Left ventricle myocardium superior (tissue), 1 donor: ENCODE measurements at regions not wholly inside any gene's neighbourhood (a gene's known extent, or its start where the extent isn't known, plus 50 kb on each side); places are given as distances from the start of the nearest gene placed in this dataset.
"Not testable (repeated sequence)": the region's sequence is repeated elsewhere in the genome, so short reads cannot be mapped to it uniquely, and the experiment has no call there.

ENCODE experiments used
- ATAC-seq: fragments of 200-7000 bp; cut with Tn5 transposase; one replicate; pipeline ENCODE4 v1.9.1; 2020; ENCODE audit warnings: mild to moderate bottlenecking, moderate library complexity
- DNase-seq: peaks from one replicate; pipeline ENCODE4 v3.0.0-alpha.2; 2020
- intact Hi-C: fragments of 100-400 bp; cut with micrococcal nuclease; formaldehyde crosslinking; loops from one replicate; pipeline ENCODE4 v1.11.0; 2022
- donor health status: DM: no; HTN: yes; CAD: no; lungs with severe emphysema.

DNA sequence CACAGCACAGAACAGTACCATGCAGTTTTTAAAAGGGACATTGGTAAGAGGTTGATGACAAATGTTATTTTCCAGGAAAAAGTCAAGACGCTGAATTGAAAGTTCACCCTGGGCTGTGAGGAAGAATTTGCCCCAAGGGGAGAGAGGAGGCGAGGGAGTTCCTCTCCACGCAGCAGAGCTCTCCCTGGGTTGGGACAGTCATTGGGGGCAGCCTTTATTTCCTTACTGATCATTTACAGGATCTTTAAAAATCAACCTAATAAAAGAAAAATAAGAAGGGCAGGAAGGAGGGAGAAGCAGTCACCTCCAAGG, 49.9 kb upstream of the WNT7B start:
- ATAC-seq, result peak; percentile 2
- intact Hi-C loops, result no loop called here

DNA sequence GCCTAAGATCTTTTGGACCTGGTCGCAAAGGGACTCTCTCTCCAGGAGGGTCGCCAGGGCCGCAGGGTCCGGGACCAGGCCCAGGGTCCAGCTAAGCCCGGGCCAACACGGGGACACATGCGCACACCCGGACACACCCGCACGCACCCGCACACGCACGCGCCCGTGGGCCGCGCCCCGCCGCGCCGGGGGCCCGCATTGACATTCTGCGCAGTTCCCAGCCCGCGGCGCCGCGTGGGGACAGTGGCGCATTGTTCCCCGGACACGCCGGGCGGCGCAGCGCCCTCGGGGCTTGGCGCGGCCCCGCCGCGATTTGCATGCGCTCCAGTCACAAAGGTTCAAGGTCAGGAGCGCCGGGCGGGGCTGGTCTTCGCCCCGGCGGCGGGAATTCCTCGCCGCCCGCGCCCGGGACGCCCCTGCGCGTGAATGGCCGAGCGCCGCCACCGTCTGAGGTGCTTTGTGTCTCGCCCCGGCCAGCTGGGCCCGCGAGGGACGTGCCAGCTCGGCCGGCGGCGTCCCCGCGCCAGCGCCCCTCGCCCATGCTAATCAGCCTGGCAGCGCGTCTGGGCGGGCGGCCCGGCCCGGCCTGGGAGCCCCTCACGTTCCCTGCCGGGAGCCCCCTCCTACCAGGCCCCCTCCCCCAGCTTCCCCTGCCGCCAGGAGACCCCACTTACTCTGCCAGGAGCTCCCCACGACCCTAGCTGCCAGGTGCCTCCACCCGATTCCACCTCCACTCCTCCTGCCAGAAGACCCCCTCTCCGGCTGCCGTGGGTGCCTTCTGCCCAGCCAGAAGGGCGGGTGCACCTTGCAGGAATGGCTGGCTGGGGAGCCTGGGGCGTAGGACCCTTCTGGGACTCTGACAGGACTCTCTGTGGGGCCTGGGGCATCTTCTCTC, 50.5 kb upstream of the WNT7B start:
- ATAC-seq (peak; percentile 87), DNase-seq (peak; percentile 88)
- intact Hi-C loops, result no loop called here

More for the DNA sequence above, 49.9 kb upstream of the WNT7B start:
- DNase-seq, result no peak

DNA sequence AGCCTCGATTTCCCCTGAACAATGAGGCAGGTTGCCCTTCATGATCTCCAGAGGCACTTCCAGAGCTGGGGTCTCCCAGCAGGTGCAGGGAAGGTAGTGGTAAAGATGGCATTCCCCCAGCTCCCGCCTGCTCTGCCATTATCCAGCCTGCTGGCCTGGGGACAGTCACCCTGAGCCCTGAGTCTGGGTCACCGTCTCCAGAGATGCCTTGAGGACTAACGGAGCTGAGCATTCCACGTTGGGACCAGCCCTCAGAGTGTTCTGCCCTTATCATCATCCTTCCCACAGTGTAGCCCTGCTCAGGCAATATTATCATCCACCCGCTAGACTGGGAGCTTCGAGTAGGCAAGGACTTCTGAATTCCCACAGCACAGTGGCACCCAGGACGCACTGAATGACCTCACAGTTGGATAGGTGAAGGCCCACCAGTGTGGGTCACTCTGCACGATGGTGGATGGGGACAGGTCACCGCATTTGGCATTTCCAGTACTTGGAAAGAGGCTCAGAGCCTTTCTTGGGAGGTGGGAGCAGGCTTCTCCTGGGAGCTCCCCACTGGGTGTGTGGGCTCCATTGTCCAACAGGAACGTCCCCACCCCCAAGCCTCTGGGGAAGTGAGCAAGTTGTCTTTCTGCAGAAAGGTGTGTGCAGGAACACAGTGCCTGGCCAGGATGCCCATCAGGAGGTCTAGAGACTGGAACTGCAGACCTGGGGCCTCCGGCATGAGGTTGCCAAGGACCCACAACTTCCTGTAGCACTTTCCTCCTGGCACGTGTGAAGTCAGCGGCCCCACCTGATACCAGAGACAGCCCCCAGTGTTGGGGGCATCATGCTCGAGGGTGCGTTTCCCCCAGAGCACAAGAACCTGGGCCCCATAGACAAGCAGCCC, 51.4 kb upstream of the WNT7B start:
- intact Hi-C loops, result no loop called here
- ATAC-seq (no peak), DNase-seq (peak; percentile 26)

DNA sequence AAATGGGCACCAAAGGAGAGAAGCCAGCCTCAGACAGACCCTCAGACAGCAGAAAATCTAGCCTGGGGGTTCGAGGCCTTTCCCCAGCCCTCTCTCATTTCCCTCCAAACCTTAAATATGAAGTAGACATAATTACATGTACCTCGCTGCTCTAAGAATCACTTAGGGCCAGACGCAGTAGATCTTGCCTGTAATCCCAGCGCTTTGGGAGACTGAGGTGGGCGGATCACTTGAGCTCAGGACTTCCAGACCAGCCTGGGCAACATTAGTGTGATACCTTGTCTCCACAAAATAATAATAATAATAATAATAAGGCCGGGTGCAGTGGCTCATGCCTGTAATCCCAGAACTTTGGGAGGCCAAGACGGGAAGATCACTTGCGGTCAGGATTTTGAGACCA, 52.1 kb upstream of the WNT7B start:
- ATAC-seq, result no peak
- intact Hi-C loops, result no loop called here
- no peak for DNase-seq

DNA sequence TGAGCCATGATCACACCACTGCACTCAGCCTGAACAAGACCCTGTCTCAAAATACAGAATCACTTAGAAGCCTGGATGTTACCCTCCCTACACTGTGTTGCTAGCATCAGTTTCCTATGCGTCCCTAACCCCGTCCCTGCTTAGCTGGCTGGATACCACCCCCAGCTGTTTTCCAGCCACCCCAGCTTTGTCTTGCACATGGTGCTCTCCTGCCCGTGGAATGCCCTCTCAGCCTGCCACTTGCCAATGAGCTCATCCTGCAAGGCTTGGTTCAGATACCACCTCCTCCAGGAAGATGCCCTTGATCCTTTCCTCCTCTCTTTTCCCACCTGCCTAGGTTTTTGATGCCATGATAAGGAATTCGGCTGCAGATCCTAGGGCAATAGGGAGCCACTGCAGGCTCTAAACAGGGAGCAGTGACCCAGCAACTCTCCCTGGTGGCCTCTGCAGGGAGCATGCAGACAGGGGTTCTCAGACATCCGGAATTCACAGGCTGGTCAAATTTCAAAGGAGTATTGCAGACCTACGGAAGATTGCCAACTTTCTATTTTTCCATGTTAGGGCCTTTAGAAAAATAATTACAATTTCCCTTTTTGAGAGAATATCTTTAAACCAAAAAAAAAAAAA, 52.7 kb upstream of the WNT7B start:
- intact Hi-C loops, result no loop called here
- ATAC-seq (no peak), DNase-seq (peak; percentile 16)

DNA sequence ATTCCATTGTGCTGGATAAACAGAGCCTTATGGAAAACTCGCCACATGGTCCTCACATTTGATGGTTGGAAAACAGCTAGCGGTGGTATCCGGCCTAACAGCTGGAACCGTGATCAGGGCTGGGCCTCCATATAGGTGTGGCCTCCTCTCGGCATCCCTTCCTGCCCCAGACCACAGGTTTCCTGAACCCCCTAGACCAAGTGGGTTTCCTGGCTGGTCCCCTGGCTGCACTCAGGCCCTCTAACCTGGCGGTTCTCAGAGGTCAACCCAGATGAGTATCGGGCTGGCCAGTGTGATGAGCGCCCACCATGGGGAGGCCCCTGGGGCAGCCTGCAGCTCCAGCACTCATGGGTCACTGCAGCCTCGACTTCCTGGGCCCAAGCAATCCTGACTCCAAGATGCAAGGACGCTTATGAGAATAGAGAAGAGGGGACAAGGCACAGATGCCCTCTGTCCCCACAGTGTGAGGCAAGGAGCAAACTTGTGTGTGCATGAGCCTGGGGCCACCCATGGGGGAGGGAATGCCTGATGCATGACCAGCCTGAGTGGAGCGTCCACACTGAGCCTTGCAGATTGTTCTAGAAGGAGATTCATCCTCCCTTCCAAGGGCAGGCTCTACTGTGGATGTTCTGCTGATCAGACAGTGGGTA, 53.4 kb upstream of the WNT7B start:
- ATAC-seq (no peak), DNase-seq (peak; percentile 33)
- intact Hi-C loops, result no loop called here

DNA sequence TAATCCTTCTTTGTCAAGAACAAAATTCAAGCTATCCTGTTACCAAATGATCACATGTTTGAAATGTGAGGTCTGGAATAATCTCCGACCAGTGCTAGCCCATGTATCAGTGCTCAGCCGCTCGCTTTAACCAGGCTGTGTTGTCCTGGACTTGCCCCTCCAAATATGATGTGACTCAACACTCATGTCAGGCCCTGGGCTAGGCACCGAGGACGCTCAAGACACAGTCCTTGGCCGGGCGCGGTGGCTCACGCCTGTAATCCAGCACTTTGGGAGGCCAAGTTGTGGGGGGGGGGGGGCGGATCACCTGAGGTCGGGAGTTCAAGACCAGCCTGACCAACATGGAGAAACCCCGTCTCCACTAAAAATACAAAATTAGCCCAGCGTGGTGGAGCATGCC, 54.1 kb upstream of the WNT7B start:
- no peak for ATAC-seq
- intact Hi-C loops, result no loop called here
- no peak for DNase-seq

DNA sequence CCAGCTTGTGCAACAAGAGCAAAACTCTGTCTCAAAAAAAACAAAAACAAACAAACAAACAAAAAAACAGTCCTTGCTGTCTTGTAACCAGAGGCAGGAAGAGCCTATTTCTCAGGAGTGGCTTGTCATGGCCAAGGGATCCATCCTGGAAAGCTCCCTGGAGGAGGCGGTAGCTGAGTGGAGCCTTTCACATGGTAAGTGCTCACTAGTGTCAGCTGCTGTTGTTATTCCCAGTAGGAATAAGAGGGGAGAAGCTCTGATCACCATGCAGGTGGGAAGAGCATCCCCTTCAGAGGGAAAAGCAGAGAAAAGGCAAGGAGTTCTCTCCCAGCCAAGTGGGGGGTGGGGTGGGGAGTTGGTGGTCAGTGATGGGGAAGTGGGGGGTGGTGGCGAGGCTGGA, 54.6 kb upstream of the WNT7B start:
- intact Hi-C loops, result no loop called here
- ATAC-seq (no peak), DNase-seq (no peak)

DNA sequence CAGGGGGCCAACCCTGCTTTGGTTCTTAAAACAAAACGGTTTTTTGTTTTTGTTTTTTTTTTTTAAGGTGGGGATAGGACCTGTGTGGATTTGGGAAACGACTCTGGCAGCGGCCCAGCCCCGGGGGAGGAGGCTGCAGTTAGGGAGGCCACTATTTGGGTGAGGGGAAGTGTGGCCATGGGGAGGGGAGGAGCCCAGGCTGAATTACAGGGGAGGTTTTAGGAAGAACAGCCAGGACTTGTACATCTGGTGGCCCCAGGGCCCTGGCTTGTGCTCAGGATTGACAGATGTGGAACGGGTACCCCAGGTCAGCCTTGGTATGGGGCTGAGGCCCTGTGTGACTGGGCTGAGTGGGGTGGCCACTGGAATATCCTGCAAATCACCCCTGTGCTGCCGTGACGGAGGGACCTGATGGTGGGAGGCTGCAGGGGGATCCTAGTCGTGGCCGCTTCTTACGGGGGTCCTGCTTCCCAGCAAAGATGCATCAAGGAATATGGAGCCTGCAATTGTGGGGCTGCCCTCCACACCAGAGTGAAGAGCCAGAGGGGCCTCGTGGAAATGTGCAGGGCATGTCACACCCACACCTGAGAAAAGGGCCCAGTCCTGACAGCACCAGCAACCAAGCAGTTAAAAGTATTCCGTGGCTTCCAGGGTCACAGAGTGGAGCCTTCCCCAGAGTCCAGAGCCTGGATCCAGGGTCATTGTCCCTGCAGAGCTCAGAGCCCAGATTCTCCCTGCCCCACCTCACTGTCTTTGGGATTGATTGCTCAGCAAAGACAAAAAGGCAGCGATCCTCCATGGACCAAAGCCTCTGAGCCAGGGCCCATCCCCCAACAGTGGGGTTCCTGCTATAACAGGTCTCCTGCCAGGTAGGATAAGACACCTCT, 55.2 kb upstream of the WNT7B start:
- intact Hi-C loops, result no loop called here
- peak; percentile 29 for DNase-seq

DNA sequence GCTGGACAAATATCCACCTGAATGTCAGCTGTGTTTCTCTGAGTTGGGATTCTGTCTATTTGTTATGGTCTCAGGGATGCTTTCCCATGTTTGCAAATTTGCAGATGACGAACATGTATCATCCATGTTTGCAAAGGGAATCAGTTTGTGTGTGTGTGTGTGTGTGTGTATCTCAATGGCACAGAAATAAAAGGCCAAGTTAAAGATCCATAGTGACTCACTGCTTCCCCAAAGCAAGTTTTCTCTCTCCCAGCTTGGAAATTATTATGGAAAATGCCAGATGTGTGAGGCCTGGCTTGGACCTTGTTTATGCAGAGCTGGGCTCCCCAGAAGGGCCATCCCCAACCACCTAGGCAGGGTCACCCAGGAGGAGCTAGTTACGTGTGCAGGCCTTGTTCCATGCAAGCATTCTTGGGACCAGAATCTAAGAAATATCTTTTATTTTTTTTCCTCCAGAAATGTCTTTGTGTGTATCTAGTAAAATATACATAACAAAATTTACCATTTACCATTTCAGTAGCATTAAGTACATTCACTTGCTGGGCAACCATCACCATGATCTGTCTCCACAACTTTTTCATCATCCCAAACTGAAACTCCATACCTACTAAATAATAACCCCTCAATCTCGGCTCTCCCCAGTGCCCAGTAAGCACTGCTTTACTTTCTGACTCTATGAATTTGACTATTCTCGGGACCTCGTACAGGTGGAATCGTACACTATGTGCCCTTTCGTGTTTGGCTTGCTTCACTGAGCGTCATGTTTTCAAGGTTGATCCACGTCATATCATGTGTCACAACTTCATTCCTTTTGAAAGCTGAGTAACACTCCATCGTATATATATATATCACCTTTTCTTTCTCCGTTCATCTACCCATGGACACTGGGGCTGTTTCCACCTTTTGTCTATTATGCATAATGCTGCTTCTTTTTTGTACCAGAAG, 56.6 kb upstream of the WNT7B start:
- DNase-seq, result no peak
- ATAC-seq, result no peak
- intact Hi-C loops, result no loop called here

More for the DNA sequence above, 55.2 kb upstream of the WNT7B start:
- no peak for ATAC-seq

DNA sequence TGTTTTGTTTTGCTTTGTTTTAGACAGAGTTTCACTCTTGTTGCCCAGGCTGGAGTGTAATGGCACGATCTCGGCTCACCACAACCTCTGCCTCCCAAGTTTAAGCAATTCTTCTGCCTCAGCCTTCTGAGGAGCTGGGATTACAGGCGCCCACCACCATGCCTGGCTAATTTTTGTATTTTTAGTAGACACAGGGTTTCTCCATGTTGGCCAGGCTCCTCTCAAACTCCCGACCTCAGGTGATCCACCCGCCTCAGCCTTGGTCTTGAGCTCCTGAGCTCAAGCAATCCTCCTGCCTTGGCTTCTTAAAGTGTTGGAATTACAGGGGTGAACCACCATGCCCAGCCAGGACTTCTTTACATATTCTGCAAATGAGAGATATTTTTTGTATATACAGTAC, 57.5 kb upstream of the WNT7B start:
- ATAC-seq, intact Hi-C loops, DNase-seq: not testable (repeated sequence)

DNA sequence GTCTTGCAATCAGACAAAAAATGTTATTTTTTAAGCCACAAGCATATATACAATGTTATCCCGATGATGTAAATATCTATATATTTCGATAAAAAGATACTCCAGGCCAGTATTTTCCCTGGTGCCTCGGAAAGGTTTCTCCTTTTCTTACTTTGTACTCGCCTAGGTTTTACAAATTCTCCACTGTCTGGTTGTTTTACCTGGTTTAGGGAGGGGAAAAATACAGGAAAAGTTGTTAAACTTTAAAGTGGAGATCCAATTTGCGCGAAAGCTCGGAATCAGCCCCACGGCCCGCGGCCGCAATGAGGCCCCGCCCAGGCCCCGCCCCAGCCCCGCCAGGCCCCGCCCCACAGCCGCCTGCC, 58.4 kb upstream of the WNT7B start:
- no peak for DNase-seq
- no peak for ATAC-seq
- intact Hi-C loops, result no loop called here

DNA sequence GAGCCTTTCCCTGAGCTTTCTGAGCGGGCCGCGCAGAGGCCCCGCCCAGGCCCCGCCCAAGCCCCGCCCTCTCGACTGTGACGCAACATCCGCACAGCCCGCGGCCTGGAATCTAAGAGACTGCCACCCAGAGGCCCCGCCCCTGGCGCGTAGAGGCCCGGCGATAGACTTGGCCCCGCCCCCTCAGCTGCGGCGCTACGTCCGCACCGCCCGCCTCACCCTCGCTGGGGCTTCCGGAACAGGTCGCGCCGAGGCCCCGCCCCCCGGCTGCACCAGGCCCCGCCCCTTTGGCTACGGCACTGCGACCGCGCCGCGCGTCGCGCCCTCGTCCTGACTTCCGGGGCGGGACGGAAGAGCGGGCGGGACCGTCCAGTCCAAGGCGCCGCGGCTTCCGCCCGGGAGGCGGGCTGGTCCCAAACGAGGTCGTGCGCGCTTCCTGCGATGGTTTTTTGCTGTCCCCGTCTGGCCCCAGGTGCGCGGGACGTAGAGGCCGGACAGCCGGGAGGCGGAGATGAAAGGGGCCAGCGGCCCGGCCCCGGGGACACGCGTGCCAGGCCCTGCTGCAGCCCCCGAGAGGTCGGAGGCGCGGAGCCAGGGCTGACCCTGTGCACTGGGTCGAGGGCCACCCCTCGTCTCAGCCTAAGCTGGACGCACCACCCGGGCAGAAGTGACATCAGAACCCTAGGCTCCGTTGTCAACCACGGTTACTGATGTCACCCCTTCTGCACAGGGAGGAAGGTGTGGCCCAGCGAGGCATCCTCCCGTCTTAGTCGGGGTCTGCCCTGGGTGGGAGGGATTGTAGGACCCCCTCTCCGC, 59.0 kb upstream of the WNT7B start:
- ATAC-seq (peak; percentile 96), DNase-seq (peak; percentile 100)
- intact Hi-C loops, result no loop called here

DNA sequence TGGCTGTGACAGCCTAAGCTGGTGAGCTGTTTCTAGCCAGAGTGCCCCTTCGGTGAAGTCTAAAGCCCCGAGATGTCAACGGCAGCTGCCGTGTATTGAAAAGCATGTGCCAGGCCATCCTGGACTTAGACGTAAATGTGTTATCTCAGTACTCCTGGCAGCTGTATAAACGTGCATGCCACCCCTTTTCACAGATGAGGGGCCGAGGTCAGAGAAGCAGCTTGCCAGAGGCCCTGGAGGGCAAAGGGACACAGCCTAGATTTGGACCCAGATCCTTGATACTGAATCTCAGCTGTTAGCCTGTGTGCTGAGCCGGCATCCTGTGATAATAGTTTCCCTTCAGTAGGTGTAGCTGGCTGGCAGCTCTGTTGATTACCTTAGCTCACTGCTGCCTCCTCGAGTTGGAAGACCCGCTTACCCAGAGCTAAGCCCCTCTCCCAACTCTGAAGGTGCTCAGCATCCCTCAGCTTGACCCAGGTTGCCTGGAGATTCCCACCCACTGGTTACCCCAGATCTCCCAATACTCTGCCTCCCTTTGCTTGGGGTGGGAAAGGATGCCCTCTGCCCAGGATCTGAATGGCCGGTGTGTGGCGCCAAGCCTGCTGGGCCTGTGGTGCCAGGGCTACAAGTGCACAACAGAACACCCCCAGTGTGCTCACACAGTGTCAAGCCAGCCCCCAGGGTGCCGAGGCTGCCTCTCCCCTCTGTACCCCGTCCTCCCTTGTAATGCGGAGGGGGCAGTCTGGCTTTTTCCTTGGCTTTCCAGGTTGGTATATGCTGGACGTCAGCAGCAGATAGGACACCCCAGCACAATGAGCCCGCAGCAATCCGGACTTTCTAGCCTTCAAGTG, 59.8 kb upstream of the WNT7B start:
- DNase-seq (peak; percentile 32), ATAC-seq (no peak)
- intact Hi-C loops, result no loop called here

DNA sequence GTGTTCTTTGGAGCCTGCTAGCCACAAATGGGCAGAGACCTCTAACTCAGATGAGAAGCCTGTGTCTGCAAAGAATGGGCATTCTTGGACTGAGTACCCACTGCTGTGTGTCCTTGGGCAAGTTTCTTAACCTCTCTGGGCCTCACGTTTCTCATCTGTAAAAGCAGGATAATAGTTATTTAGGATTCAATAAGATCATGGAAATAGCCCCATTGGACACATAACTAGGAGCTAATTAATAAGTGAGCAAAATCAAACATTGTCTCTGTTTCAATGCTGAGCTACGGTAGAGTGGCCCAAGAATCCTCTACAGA, 61.2 kb upstream of the WNT7B start:
- no peak for ATAC-seq
- no peak for DNase-seq
- intact Hi-C loops, result no loop called here
